Uterus (tissue), 3 donors: ENCODE measurements at regions not wholly inside any gene's neighbourhood (a gene's known extent, or its start where the extent isn't known, plus 50 kb on each side); places are given as distances from the start of the nearest gene placed in this dataset.
"Not testable (repeated sequence)": the region's sequence is repeated elsewhere in the genome, so short reads cannot be mapped to it uniquely, and the experiment has no call there.

Experiments used
- DNase-seq, 2 donors: peaks; one replicate each; pipeline ENCODE4 v3.0.0-alpha.2; 2019 to 2020
- H3K27ac ChIP-seq, 2 donors: fragments of 200-600 bp; sonication (generic); 1 replicate in 1 of 2; 2 replicates in 1 of 2; pipeline ENCODE4 v1.5.1; 2016 to 2018
- H3K27me3 ChIP-seq, 2 donors: fragments of 200-600 bp; sonication (generic); one replicate each; pipeline ENCODE4 v1.5.1; 2018 to 2019; ENCODE audit warnings: control low read depth in 1 of 2
- H3K36me3 ChIP-seq, 2 donors: fragments of 200-600 bp; sonication (generic); one replicate each; pipeline ENCODE4 v1.5.1; 2019; ENCODE audit warnings: control low read depth in 1 of 2
- H3K4me1 ChIP-seq, 2 donors: fragments of 200-600 bp; sonication (generic); one replicate each; pipeline ENCODE4 v1.5.1; 2018 to 2019; ENCODE audit warnings: control low read depth in 1 of 2
- H3K4me3 ChIP-seq, 2 donors: fragments of 200-600 bp; sonication (generic); 1 replicate in 1 of 2; 2 replicates in 1 of 2; pipeline ENCODE4 v1.5.1; 2018 to 2019; ENCODE audit warnings: mild to moderate bottlenecking in 1 of 2
- H3K9me3 ChIP-seq, 2 donors: fragments of 200-600 bp; sonication (generic); one replicate each; pipeline ENCODE4 v1.5.1; 2019; ENCODE audit warnings: control low read depth in 1 of 2
- POLR2A ChIP-seq, 2 donors: fragments of 450-650 bp; IDR thresholded peaks; one replicate each; pipeline ENCODE4 v1.6.1; 2016; ENCODE audit warnings: antibody characterized with exemption in 2 of 2, mild to moderate bottlenecking in 1 of 2, moderate library complexity in 1 of 2
- intact Hi-C: fragments of 100-400 bp; cut with DNase I; formaldehyde crosslinking; loops from one replicate; pipeline ENCODE4 v1.15.1; 2023; ENCODE audit warnings: low total_unique reads
- TF ChIP-seq, protein P1 (sequence below), 4 experiments: fragments of 200-600 bp in 2 of 4; fragments of 450-650 bp in 2 of 4; sonication (generic) in 2 of 4; IDR thresholded peaks; one replicate each; pipeline ENCODE4 v1.5.1; 2016 to 2019; ENCODE audit warnings: antibody characterized with exemption in 4 of 4, mild to moderate bottlenecking in 2 of 4, moderate library complexity in 1 of 4
- donor health status: DM: yes; HTN: yes; CAD: no.

DNA sequence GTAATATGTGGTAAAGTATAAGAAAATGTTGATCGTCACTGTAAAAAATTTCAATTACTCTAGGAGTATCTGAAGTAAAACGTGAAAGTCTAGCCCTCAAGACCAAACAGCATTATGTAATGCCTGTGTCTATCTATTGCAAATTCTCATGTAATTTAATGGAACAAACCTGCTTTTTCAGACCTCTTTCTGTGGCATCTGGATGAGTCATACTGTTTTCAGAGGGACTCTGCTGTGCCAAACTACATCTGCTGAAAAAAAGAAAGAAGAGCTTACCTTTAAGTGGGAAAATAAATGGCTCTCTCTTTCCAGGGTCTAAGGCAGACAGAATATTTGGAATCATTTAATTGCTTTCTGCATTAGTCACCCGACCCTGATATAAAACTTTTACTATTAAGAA, 89.8 kb upstream of the ARMCX2 start:
- TF ChIP-seq POLR2A (IDR thresholded peaks at IDR 0.05) = no peak
- TF ChIP-seq, protein P1, sequence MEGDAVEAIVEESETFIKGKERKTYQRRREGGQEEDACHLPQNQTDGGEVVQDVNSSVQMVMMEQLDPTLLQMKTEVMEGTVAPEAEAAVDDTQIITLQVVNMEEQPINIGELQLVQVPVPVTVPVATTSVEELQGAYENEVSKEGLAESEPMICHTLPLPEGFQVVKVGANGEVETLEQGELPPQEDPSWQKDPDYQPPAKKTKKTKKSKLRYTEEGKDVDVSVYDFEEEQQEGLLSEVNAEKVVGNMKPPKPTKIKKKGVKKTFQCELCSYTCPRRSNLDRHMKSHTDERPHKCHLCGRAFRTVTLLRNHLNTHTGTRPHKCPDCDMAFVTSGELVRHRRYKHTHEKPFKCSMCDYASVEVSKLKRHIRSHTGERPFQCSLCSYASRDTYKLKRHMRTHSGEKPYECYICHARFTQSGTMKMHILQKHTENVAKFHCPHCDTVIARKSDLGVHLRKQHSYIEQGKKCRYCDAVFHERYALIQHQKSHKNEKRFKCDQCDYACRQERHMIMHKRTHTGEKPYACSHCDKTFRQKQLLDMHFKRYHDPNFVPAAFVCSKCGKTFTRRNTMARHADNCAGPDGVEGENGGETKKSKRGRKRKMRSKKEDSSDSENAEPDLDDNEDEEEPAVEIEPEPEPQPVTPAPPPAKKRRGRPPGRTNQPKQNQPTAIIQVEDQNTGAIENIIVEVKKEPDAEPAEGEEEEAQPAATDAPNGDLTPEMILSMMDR (IDR thresholded peaks at IDR 0.05) = no peak
- no peaks in the 10 kb centered on the region for H3K9me3 ChIP-seq
- no peak for DNase-seq
- H3K27me3 ChIP-seq = no peaks in the 10 kb centered on the region
- no peak overlapping the region for H3K27ac ChIP-seq
- no peak overlapping the region for H3K4me3 ChIP-seq
- intact Hi-C loops = no loop called here
- no peaks in the 10 kb centered on the region for H3K36me3 ChIP-seq
- H3K4me1 ChIP-seq = no peaks in the 10 kb centered on the region

DNA sequence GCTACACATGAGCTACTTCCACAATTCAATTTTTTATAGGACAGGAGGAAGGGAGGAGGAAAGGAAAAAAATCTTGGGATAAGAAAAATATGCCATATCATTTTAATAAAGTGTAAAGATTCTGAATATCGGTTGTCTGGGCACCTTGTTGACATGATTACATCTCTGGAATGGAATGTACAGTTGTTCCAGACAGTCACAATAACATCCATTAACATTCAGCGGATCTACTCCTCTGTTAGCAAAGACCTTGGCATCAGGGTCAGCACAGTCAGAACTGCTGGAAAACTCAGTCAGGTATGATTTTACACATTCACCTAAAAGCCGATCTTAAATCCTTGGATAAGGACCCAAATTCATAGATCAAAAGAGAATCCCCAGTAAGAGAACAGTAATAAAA, 85.4 kb upstream of the ARMCX2 start:
- no peak for TF ChIP-seq POLR2A (IDR thresholded peaks at IDR 0.05)
- TF ChIP-seq, protein P1 (IDR thresholded peaks at IDR 0.05) = no peak
- no peak overlapping the region for H3K4me3 ChIP-seq
- intact Hi-C loops = no loop called here
- no peaks in the 10 kb centered on the region for H3K4me1 ChIP-seq
- no peak for DNase-seq
- peaks cover 0 to 7% of the 10 kb centered on the region in 2 donors for H3K27me3 ChIP-seq
- no peaks in the 10 kb centered on the region for H3K36me3 ChIP-seq
- no peak overlapping the region for H3K27ac ChIP-seq
- no peaks in the 10 kb centered on the region for H3K9me3 ChIP-seq

DNA sequence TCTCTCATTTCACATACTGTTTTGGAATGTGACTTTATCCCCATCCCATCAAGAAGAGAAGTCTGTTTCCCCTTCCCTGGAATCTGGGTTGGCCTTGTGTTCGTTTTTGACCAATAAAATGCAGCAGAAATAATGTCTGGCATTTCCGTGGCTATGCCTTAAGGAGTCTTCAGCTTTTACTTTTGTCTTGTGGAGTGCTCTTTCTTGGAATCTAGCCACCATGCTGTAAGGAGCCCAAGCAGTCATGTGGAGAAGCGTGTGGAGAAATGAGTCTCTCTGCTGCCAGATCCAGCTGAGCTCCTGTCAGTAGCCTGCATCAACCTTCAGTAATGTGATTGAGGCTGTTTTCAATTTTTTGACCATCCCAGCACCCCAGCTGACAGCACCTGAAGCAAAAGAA, 84.4 kb upstream of the ARMCX2 start:
- Histone ChIP-seq H3K27ac (no peak overlapping the region), H3K36me3 (no peaks in the 10 kb centered on the region), H3K27me3 (peaks cover 0 to 7% of the 10 kb centered on the region in 2 donors), H3K9me3 (no peaks in the 10 kb centered on the region), H3K4me3 (no peak overlapping the region), H3K4me1 (no peaks in the 10 kb centered on the region)
- DNase-seq = no peak
- intact Hi-C loops = no loop called here
- TF ChIP-seq POLR2A (IDR thresholded peaks at IDR 0.05) = no peak
- TF ChIP-seq, protein P1 (IDR thresholded peaks at IDR 0.05) = no peak

DNA sequence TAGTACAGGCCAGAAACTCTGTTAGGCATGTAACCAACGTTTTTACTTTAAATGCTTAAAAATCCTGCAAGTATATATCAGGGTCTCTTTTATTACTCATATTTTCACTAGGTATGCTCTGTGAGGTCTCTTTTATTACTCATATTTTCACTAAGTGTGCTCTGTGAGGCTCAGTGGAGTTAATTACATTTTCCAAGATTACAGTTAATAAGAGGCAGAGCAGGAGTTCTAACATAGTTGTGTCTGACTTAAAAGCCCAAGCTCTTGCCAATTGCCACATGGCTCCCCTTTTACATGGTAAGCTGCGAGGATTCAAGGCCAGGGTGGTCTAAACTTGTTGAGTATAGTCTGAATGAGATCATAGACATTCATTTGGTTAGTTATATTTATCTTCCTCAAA, 81.0 kb upstream of the ARMCX2 start:
- TF ChIP-seq, protein P1 (IDR thresholded peaks at IDR 0.05) = no peak
- TF ChIP-seq POLR2A (IDR thresholded peaks at IDR 0.05) = no peak
- DNase-seq = no peak
- Histone ChIP-seq H3K4me3 (no peak overlapping the region), H3K4me1 (no peaks in the 10 kb centered on the region), H3K36me3 (no peaks in the 10 kb centered on the region), H3K27me3 (peaks cover 0 to 7% of the 10 kb centered on the region in 2 donors), H3K9me3 (no peaks in the 10 kb centered on the region), H3K27ac (no peak overlapping the region)
- intact Hi-C loops = no loop called here

DNA sequence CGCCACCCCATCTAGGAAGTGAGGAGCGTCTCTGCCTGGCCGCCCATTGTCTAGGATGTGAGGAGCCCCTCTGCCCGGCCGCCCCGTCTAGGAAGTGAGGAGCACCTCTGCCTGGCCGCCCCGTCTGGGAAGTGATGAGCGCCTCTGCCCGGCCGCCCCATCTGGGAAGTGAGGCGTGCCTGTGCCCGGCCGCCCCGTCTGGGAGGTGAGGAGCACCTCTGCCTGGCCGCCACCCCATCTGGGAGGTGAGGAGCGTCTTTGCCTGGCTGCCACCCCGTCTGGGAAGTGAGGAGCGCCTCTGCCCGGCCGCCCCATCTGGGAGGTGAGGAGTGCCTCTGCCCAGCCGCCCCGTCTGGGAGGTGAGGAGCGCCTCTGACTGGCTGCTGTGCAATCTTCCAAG, 79.2 kb upstream of the ARMCX2 start:
- H3K9me3 ChIP-seq, H3K4me3 ChIP-seq, DNase-seq, H3K27me3 ChIP-seq, H3K36me3 ChIP-seq, H3K27ac ChIP-seq, H3K4me1 ChIP-seq, intact Hi-C loops: not testable (repeated sequence)

DNA sequence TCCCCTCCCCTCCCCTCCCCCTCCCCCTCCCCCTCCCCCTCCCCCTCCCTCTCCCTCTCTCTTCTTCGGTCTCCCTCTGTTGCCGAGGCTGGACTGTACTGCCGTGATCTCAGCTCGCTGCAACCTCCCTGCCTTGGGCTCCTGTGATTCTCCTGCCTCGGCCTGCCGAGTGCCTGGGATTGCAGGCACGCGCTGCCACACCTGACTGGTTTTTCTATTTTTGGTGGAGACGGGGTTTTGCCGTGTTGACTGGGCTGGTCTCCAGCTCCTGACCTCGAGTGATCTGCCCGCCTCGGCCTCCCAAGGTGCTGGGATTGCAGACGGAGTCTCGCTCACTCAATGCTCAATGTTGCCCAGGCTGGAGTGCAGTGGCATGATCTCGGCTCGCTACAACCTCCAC, 78.8 kb upstream of the ARMCX2 start:
- H3K36me3 ChIP-seq, H3K4me1 ChIP-seq, intact Hi-C loops, DNase-seq, H3K9me3 ChIP-seq, H3K4me3 ChIP-seq, H3K27me3 ChIP-seq, H3K27ac ChIP-seq: not testable (repeated sequence)
